ENCODE measurements at regions not wholly inside any gene's neighbourhood (a gene's known extent, or its start where the extent isn't known, plus 50 kb on each side); places are given as distances from the start of the nearest gene placed in this dataset.

- peaks cover 0 to 1% (median 0%) of the 10 kb centered on the region in 4 donors for H3K4me1 ChIP-seq (ENCODE audit: control insufficient read depth in 4 of 4, insufficient read depth in 4 of 4, low read length in 3 of 4)
- H3K9me3 ChIP-seq (ENCODE audit: control insufficient read depth in 4 of 4, low read length in 3 of 4): no peaks in the 10 kb centered on the region
- no peak for TF ChIP-seq JUND (IDR thresholded peaks at IDR 0.05)
- TF ChIP-seq FOXA2 (IDR thresholded peaks at IDR 0.05): no peak
- TF ChIP-seq REST (IDR thresholded peaks at IDR 0.05): no peak
- TF ChIP-seq RAD21 (IDR thresholded peaks at IDR 0.05): no peak
- TF ChIP-seq RXRA (IDR thresholded peaks at IDR 0.05): no peak
- TF ChIP-seq HNF4A (conservative IDR thresholded peaks at IDR 0.05): no peak
- no peak for TF ChIP-seq CTCF (IDR thresholded peaks at IDR 0.05; ENCODE audit: low read depth, low read length, missing input control)
- TF ChIP-seq SP1 (IDR thresholded peaks at IDR 0.05): no peak
- TF ChIP-seq ATF3 (IDR thresholded peaks at IDR 0.05): no peak
- TF ChIP-seq GABPA (IDR thresholded peaks at IDR 0.05 in 1 of 2, conservative IDR thresholded peaks at IDR 0.05 in 1 of 2): no peak
- TF ChIP-seq TAF1 (conservative IDR thresholded peaks at IDR 0.05): no peak
- TF ChIP-seq ZBTB33 (IDR thresholded peaks at IDR 0.05): no peak
- TF ChIP-seq HNF4G (IDR thresholded peaks at IDR 0.05): no peak
- H3K4me3 ChIP-seq (ENCODE audit: low read depth in 1 of 3, low read length in 3 of 3): no peak overlapping the region
- no peak for DNase-seq (ENCODE audit: low spot score)
- WGBS: 89% methylated on average over 1 of the region's 1 CpG
- no peak overlapping the region for H3K9ac ChIP-seq (ENCODE audit: low read depth in 1 of 2, low read length in 2 of 2)
- no peaks in the 10 kb centered on the region for H3K36me3 ChIP-seq (ENCODE audit: control insufficient read depth in 4 of 4, insufficient read depth in 3 of 4, low read depth in 1 of 4, low read length in 3 of 4)
- H3K27me3 ChIP-seq (ENCODE audit: control insufficient read depth in 4 of 4, insufficient read depth in 4 of 4, low read length in 3 of 4): peaks cover 0 to 5% (median 1%) of the 10 kb centered on the region in 4 donors
- H3K27ac ChIP-seq (ENCODE audit: low read depth in 1 of 2, low read length in 2 of 2): no peak overlapping the region
Measured at GRCh38 chr18:24605444-24605843, 145.0 kb downstream of the HRH4 start.

GRCh38 chr18:24609254-24609653, 148.8 kb downstream of the HRH4 start:
- no peak overlapping the region for H3K4me3 ChIP-seq (ENCODE audit: low read depth in 1 of 3, low read length in 3 of 3)
- H3K9ac ChIP-seq (ENCODE audit: low read depth in 1 of 2, low read length in 2 of 2): no peak overlapping the region
- H3K36me3 ChIP-seq (ENCODE audit: control insufficient read depth in 4 of 4, insufficient read depth in 3 of 4, low read depth in 1 of 4, low read length in 3 of 4): no peaks in the 10 kb centered on the region
- no peak for DNase-seq (ENCODE audit: low spot score)
- TF ChIP-seq HNF4G (IDR thresholded peaks at IDR 0.05): no peak
- no peak for TF ChIP-seq JUND (IDR thresholded peaks at IDR 0.05)
- no peak for TF ChIP-seq GABPA (IDR thresholded peaks at IDR 0.05 in 1 of 2, conservative IDR thresholded peaks at IDR 0.05 in 1 of 2)
- no peak for TF ChIP-seq FOXA2 (IDR thresholded peaks at IDR 0.05)
- TF ChIP-seq NR2F2 (IDR thresholded peaks at IDR 0.05): no peak
- TF ChIP-seq EGR1 (IDR thresholded peaks at IDR 0.05; ENCODE audit: low read depth in 2 of 2): no peak
- no peak for TF ChIP-seq CTCF (IDR thresholded peaks at IDR 0.05; ENCODE audit: low read depth, low read length, missing input control)
- TF ChIP-seq FOXA1 (IDR thresholded peaks at IDR 0.05): no peak
- 67% methylated on average over 7 of the region's 7 CpGs for WGBS
- no peak overlapping the region for H3K27ac ChIP-seq (ENCODE audit: low read depth in 1 of 2, low read length in 2 of 2)
- peaks cover 0 to 1% (median 0%) of the 10 kb centered on the region in 4 donors for H3K4me1 ChIP-seq (ENCODE audit: control insufficient read depth in 4 of 4, insufficient read depth in 4 of 4, low read length in 3 of 4)
- no peaks in the 10 kb centered on the region for H3K9me3 ChIP-seq (ENCODE audit: control insufficient read depth in 4 of 4, low read length in 3 of 4)
- H3K27me3 ChIP-seq (ENCODE audit: control insufficient read depth in 4 of 4, insufficient read depth in 4 of 4, low read length in 3 of 4): peaks cover 0 to 3% (median 0%) of the 10 kb centered on the region in 4 donors

All from liver (tissue), 8 donors.